ENCODE measurements at regions not wholly inside any gene's neighbourhood (a gene's known extent, or its start where the extent isn't known, plus 50 kb on each side); places are given as distances from the start of the nearest gene placed in this dataset.

DNA sequence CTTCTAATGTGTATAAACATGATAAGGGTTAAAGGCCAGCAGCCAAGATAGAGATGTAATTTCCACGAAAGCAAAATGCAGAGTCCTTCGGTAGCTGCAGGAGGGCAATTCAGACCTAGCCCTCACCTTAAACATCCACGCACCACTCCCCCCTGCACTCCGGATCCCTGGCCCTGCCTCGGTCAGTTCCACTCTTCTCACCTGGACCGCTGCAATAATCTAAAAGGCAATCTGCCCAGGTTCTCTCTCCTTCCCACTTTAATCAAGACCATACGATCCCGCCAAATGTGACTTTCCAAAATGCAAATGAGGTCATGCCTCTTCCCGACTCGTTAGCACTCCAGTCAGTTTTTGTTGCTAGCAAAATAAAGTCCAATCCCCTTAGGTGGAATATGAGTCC lies 485.2 kb downstream of the EIPR1 start:
- TF ChIP-seq, protein P1, sequence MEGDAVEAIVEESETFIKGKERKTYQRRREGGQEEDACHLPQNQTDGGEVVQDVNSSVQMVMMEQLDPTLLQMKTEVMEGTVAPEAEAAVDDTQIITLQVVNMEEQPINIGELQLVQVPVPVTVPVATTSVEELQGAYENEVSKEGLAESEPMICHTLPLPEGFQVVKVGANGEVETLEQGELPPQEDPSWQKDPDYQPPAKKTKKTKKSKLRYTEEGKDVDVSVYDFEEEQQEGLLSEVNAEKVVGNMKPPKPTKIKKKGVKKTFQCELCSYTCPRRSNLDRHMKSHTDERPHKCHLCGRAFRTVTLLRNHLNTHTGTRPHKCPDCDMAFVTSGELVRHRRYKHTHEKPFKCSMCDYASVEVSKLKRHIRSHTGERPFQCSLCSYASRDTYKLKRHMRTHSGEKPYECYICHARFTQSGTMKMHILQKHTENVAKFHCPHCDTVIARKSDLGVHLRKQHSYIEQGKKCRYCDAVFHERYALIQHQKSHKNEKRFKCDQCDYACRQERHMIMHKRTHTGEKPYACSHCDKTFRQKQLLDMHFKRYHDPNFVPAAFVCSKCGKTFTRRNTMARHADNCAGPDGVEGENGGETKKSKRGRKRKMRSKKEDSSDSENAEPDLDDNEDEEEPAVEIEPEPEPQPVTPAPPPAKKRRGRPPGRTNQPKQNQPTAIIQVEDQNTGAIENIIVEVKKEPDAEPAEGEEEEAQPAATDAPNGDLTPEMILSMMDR (IDR thresholded peaks at IDR 0.05; ENCODE audit: low read depth, low read length, missing input control): no peak
- no peak for TF ChIP-seq YY1 (IDR thresholded peaks at IDR 0.05)
- TF ChIP-seq TAF1 (conservative IDR thresholded peaks at IDR 0.05): no peak
- TF ChIP-seq RXRA (IDR thresholded peaks at IDR 0.05): no peak
- TF ChIP-seq JUND (IDR thresholded peaks at IDR 0.05): no peak
- TF ChIP-seq, protein P2, sequence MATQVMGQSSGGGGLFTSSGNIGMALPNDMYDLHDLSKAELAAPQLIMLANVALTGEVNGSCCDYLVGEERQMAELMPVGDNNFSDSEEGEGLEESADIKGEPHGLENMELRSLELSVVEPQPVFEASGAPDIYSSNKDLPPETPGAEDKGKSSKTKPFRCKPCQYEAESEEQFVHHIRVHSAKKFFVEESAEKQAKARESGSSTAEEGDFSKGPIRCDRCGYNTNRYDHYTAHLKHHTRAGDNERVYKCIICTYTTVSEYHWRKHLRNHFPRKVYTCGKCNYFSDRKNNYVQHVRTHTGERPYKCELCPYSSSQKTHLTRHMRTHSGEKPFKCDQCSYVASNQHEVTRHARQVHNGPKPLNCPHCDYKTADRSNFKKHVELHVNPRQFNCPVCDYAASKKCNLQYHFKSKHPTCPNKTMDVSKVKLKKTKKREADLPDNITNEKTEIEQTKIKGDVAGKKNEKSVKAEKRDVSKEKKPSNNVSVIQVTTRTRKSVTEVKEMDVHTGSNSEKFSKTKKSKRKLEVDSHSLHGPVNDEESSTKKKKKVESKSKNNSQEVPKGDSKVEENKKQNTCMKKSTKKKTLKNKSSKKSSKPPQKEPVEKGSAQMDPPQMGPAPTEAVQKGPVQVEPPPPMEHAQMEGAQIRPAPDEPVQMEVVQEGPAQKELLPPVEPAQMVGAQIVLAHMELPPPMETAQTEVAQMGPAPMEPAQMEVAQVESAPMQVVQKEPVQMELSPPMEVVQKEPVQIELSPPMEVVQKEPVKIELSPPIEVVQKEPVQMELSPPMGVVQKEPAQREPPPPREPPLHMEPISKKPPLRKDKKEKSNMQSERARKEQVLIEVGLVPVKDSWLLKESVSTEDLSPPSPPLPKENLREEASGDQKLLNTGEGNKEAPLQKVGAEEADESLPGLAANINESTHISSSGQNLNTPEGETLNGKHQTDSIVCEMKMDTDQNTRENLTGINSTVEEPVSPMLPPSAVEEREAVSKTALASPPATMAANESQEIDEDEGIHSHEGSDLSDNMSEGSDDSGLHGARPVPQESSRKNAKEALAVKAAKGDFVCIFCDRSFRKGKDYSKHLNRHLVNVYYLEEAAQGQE (IDR thresholded peaks at IDR 0.05): no peak
- TF ChIP-seq EGR1 (IDR thresholded peaks at IDR 0.05; ENCODE audit: low read depth in 2 of 2): no peak
- no peak for TF ChIP-seq SP1 (IDR thresholded peaks at IDR 0.05)
- TF ChIP-seq FOXA1 (IDR thresholded peaks at IDR 0.05): no peak
- no peak for TF ChIP-seq GABPA (IDR thresholded peaks at IDR 0.05 in 1 of 2, conservative IDR thresholded peaks at IDR 0.05 in 1 of 2)
- TF ChIP-seq, protein P3, sequence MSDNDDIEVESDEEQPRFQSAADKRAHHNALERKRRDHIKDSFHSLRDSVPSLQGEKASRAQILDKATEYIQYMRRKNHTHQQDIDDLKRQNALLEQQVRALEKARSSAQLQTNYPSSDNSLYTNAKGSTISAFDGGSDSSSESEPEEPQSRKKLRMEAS (IDR thresholded peaks at IDR 0.05): no peak
- TF ChIP-seq FOXA2 (IDR thresholded peaks at IDR 0.05): no peak
- TF ChIP-seq, protein P4, sequence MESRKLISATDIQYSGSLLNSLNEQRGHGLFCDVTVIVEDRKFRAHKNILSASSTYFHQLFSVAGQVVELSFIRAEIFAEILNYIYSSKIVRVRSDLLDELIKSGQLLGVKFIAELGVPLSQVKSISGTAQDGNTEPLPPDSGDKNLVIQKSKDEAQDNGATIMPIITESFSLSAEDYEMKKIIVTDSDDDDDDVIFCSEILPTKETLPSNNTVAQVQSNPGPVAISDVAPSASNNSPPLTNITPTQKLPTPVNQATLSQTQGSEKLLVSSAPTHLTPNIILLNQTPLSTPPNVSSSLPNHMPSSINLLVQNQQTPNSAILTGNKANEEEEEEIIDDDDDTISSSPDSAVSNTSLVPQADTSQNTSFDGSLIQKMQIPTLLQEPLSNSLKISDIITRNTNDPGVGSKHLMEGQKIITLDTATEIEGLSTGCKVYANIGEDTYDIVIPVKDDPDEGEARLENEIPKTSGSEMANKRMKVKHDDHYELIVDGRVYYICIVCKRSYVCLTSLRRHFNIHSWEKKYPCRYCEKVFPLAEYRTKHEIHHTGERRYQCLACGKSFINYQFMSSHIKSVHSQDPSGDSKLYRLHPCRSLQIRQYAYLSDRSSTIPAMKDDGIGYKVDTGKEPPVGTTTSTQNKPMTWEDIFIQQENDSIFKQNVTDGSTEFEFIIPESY (IDR thresholded peaks at IDR 0.05): no peak
- TF ChIP-seq RAD21 (IDR thresholded peaks at IDR 0.05): no peak

All from liver (tissue), 3 donors.